CD4-positive, alpha-beta T cell (primary cell): ENCODE measurements at regions not wholly inside any gene's neighbourhood (a gene's known extent, or its start where the extent isn't known, plus 50 kb on each side); places are given as distances from the start of the nearest gene placed in this dataset.

Experiments used
- ATAC-seq: fragments of 200-7000 bp; cut with Tn5 transposase; one replicate; pipeline ENCODE4 v1.10.0; 2022; ENCODE audit warnings: mild to moderate bottlenecking; ENCODE audit not compliant: poor library complexity
- CTCF ChIA-PET: fragments of 350-600 bp; sonication (Branson Sonifier 250); formaldehyde crosslinking; loops from one replicate; lab custom pipeline; 2021; ENCODE audit warnings: antibody characterized with exemption, inconsistent platforms; lab: Charles Lee
- POLR2A ChIA-PET: fragments of 350-600 bp; sonication (Branson Sonifier 250); formaldehyde crosslinking; loops from one replicate; lab custom pipeline; 2021; ENCODE audit warnings: antibody characterized with exemption, inconsistent platforms; lab: Charles Lee
- DNase-seq, 14 experiments: peaks; one replicate each; pipeline ENCODE4 v3.0.0-alpha.2; 2013 to 2020; ENCODE audit warnings: mixed read lengths in 2 of 14
- H3K27ac ChIP-seq, 2 donors: one replicate each; pipeline versions ENCODE4 v1.5.1 to v1.7.0; 2013; ENCODE audit warnings: low read length in 2 of 2, low read depth in 1 of 2, mild to moderate bottlenecking in 1 of 2
- H3K27me3 ChIP-seq, 2 experiments: 1 replicate in 1 of 2; 2 replicates in 1 of 2; pipeline versions ENCODE4 v1.6.1 to v1.7.0; 2013; ENCODE audit warnings: low read length in 2 of 2, control low read depth in 1 of 2, mild to moderate bottlenecking in 1 of 2, moderate library complexity in 1 of 2; ENCODE audit not compliant: insufficient read depth in 2 of 2, control insufficient read depth in 1 of 2
- H3K36me3 ChIP-seq: one replicate; pipeline ENCODE4 v1.6.1; 2013; ENCODE audit warnings: low read length, control low read depth; ENCODE audit not compliant: insufficient read depth
- H3K4me1 ChIP-seq: one replicate; pipeline ENCODE4 v1.6.1; 2013; ENCODE audit warnings: low read length, control low read depth; ENCODE audit not compliant: insufficient read depth
- H3K4me3 ChIP-seq: one replicate; pipeline ENCODE4 v1.5.1; 2013; ENCODE audit warnings: mild to moderate bottlenecking, low read length, moderate library complexity
- H3K9me3 ChIP-seq, 2 experiments: 1 replicate in 1 of 2; 2 replicates in 1 of 2; pipeline versions ENCODE4 v1.6.1 to v1.7.0; 2013; ENCODE audit warnings: low read length in 2 of 2, mild to moderate bottlenecking in 2 of 2, control low read depth in 1 of 2, moderate library complexity in 1 of 2; ENCODE audit not compliant: control insufficient read depth in 1 of 2, insufficient read depth in 1 of 2
- H3K27ac Mint-ChIP-seq: one replicate; pipeline ENCODE4 v1.8.0; 2020; ENCODE audit warnings: mixed read lengths
- H3K27me3 Mint-ChIP-seq: one replicate; pipeline ENCODE4 v1.8.0; 2021; ENCODE audit warnings: mixed read lengths
- H3K36me3 Mint-ChIP-seq: one replicate; pipeline ENCODE4 v1.8.0; 2021; ENCODE audit warnings: low read depth, mixed read lengths
- H3K4me1 Mint-ChIP-seq: one replicate; pipeline ENCODE4 v1.8.0; 2021; ENCODE audit warnings: low read depth, mixed read lengths
- H3K4me3 Mint-ChIP-seq: one replicate; pipeline ENCODE4 v1.8.0; 2020; ENCODE audit warnings: mild to moderate bottlenecking, mixed read lengths
- H3K9me3 Mint-ChIP-seq: one replicate; pipeline ENCODE4 v1.8.0; 2020; ENCODE audit warnings: mixed read lengths
- CTCF ChIP-seq: fragments of 200-600 bp; IDR thresholded peaks from one replicate; pipeline ENCODE4 v1.8.0; 2022; ENCODE audit warnings: antibody characterized with exemption, mild to moderate bottlenecking
- intact Hi-C, 2 experiments: fragments of 100-400 bp; cut with DNase I in 1 of 2; cut with micrococcal nuclease in 1 of 2; formaldehyde crosslinking; loops; one replicate each; pipeline versions ENCODE4 v1.15.1 to v1.9.0; 2023 to 2025; cut with DNase I, micrococcal nuclease

GRCh38 chr11:25602959-25603358 lies 729.0 kb upstream of the ANO3 start:
- intact Hi-C loops, result no loop called here
- H3K4me3 Mint-ChIP-seq, result no peak overlapping the region
- H3K4me1 Mint-ChIP-seq, result no peaks in the 10 kb centered on the region

GRCh38 chr11:25612806-25613205 lies 719.1 kb upstream of the ANO3 start:
- ATAC-seq (no peak), DNase-seq (no peak)
- H3K4me3 ChIP-seq, result no peak overlapping the region
- H3K27ac ChIP-seq, result no peak overlapping the region
- Mint-ChIP-seq H3K4me1 (no peaks in the 10 kb centered on the region), H3K4me3 (no peak overlapping the region), H3K9me3 (peaks cover 11% of the 10 kb centered on the region), H3K27ac (no peak overlapping the region), H3K27me3 (no peaks in the 10 kb centered on the region), H3K36me3 (no peaks in the 10 kb centered on the region)
- POLR2A ChIA-PET, result no interaction called here
- intact Hi-C loops, result no loop called here
- CTCF ChIA-PET, result no interaction called here
- H3K36me3 ChIP-seq, result no peaks in the 10 kb centered on the region
- H3K27me3 ChIP-seq, result no peaks in the 10 kb centered on the region
- no peak for TF ChIP-seq CTCF
- no peaks in the 10 kb centered on the region for H3K4me1 ChIP-seq
- peaks cover 0 to 4% of the 10 kb centered on the region in 2 experiments for H3K9me3 ChIP-seq

More at GRCh38 chr11:25602959-25603358, 729.0 kb upstream of the ANO3 start:
- Mint-ChIP-seq H3K27me3 (no peaks in the 10 kb centered on the region), H3K9me3 (peaks cover 11% of the 10 kb centered on the region), H3K36me3 (no peaks in the 10 kb centered on the region), H3K27ac (no peak overlapping the region)
- H3K4me3 ChIP-seq, result no peak overlapping the region
- no peak for DNase-seq
- peaks cover 0 to 5% of the 10 kb centered on the region in 2 experiments for H3K9me3 ChIP-seq
- no peaks in the 10 kb centered on the region for H3K36me3 ChIP-seq
- no peak for TF ChIP-seq CTCF
- no peaks in the 10 kb centered on the region for H3K4me1 ChIP-seq
- no peak overlapping the region for H3K27ac ChIP-seq
- no peaks in the 10 kb centered on the region for H3K27me3 ChIP-seq
- POLR2A ChIA-PET, result no interaction called here
- CTCF ChIA-PET, result no interaction called here
- ATAC-seq, result no peak

- ChIA-PET CTCF (no interaction called here), POLR2A (no interaction called here)
- Histone ChIP-seq H3K36me3 (no peaks in the 10 kb centered on the region), H3K27ac (no peak overlapping the region), H3K27me3 (no peaks in the 10 kb centered on the region), H3K9me3 (peaks cover 0 to 4% of the 10 kb centered on the region in 2 experiments), H3K4me1 (no peaks in the 10 kb centered on the region), H3K4me3 (no peak overlapping the region)
- peaks cover 11% of the 10 kb centered on the region for H3K9me3 Mint-ChIP-seq
- H3K4me3 Mint-ChIP-seq, result no peak overlapping the region
- TF ChIP-seq CTCF, result no peak
- no peaks in the 10 kb centered on the region for H3K36me3 Mint-ChIP-seq
- DNase-seq (no peak), ATAC-seq (no peak)
- H3K27me3 Mint-ChIP-seq, result no peaks in the 10 kb centered on the region
- H3K4me1 Mint-ChIP-seq, result no peaks in the 10 kb centered on the region
- intact Hi-C loops, result no loop called here
- no peak overlapping the region for H3K27ac Mint-ChIP-seq
These were observed 718.5 kb upstream of the ANO3 start for GRCh38 chr11:25613451-25613850.
